Endothelial cell (in vitro differentiated cells): ENCODE measurements at regions not wholly inside any gene's neighbourhood (a gene's known extent, or its start where the extent isn't known, plus 50 kb on each side); places are given as distances from the start of the nearest gene placed in this dataset.

Source experiments
- DNase-seq: peaks from one replicate; pipeline ENCODE4 v3.0.0; 2021; ENCODE audit warnings: low spot score
- H3K27ac Mint-ChIP-seq: one replicate; pipeline ENCODE4 v1.8.0; 2021; ENCODE audit warnings: mixed read lengths, inconsistent platforms; ENCODE audit not compliant: unreplicated experiment
- H3K27me3 Mint-ChIP-seq: one replicate; pipeline ENCODE4 v1.8.0; 2021; ENCODE audit warnings: mild to moderate bottlenecking, moderate library complexity, mixed read lengths, inconsistent platforms; ENCODE audit not compliant: unreplicated experiment
- H3K36me3 Mint-ChIP-seq: one replicate; pipeline ENCODE4 v1.8.0; 2021; ENCODE audit warnings: mild to moderate bottlenecking, low read depth, mixed read lengths, inconsistent platforms; ENCODE audit not compliant: unreplicated experiment
- H3K4me1 Mint-ChIP-seq: one replicate; pipeline ENCODE4 v1.8.0; 2021; ENCODE audit warnings: mild to moderate bottlenecking, mixed read lengths, inconsistent platforms; ENCODE audit not compliant: unreplicated experiment
- H3K4me3 Mint-ChIP-seq: one replicate; pipeline ENCODE4 v1.8.0; 2021; ENCODE audit warnings: mild to moderate bottlenecking, mixed read lengths, inconsistent platforms; ENCODE audit not compliant: unreplicated experiment
- H3K9me3 Mint-ChIP-seq: one replicate; pipeline ENCODE4 v1.8.0; 2021; ENCODE audit warnings: mixed read lengths, inconsistent platforms; ENCODE audit not compliant: unreplicated experiment
- CTCF ChIP-seq: fragments of 200-600 bp; sonication (generic); IDR thresholded peaks from one replicate; pipeline ENCODE4 v1.5.0; 2021; ENCODE audit warnings: antibody characterized with exemption; ENCODE audit not compliant: unreplicated experiment

- H3K9me3 Mint-ChIP-seq = no peaks in the 10 kb centered on the region
- H3K4me1 Mint-ChIP-seq = no peaks in the 10 kb centered on the region
- H3K27me3 Mint-ChIP-seq = no peaks in the 10 kb centered on the region
- H3K4me3 Mint-ChIP-seq = no peak overlapping the region
- no peak for DNase-seq
- H3K27ac Mint-ChIP-seq = no peak overlapping the region
- no peaks in the 10 kb centered on the region for H3K36me3 Mint-ChIP-seq
- TF ChIP-seq CTCF = no peak
These were observed 207.3 kb upstream of the NR4A3 start for GRCh38 chr9:99614341-99614740.

- no peaks in the 10 kb centered on the region for H3K36me3 Mint-ChIP-seq
- TF ChIP-seq CTCF = no peak
- H3K9me3 Mint-ChIP-seq = no peaks in the 10 kb centered on the region
- H3K27ac Mint-ChIP-seq = no peak overlapping the region
- no peak overlapping the region for H3K4me3 Mint-ChIP-seq
- H3K27me3 Mint-ChIP-seq = no peaks in the 10 kb centered on the region
- H3K4me1 Mint-ChIP-seq = no peaks in the 10 kb centered on the region
- no peak for DNase-seq
These were observed 200.6 kb upstream of the NR4A3 start for GRCh38 chr9:99621040-99621439.

- no peak overlapping the region for H3K27ac Mint-ChIP-seq
- H3K36me3 Mint-ChIP-seq = no peaks in the 10 kb centered on the region
- TF ChIP-seq CTCF = no peak
- no peaks in the 10 kb centered on the region for H3K27me3 Mint-ChIP-seq
- no peaks in the 10 kb centered on the region for H3K4me1 Mint-ChIP-seq
- H3K4me3 Mint-ChIP-seq = no peak overlapping the region
- DNase-seq = no peak
- H3K9me3 Mint-ChIP-seq = no peaks in the 10 kb centered on the region
These were observed 199.0 kb upstream of the NR4A3 start for GRCh38 chr9:99622679-99623078.

GRCh38 chr9:99623780-99624364, 197.8 kb upstream of the NR4A3 start:
- Mint-ChIP-seq H3K4me3 (no peak overlapping the region), H3K4me1 (no peaks in the 10 kb centered on the region), H3K36me3 (no peaks in the 10 kb centered on the region), H3K27ac (no peak overlapping the region), H3K27me3 (no peaks in the 10 kb centered on the region), H3K9me3 (no peaks in the 10 kb centered on the region)
- DNase-seq = no peak
- no peak for TF ChIP-seq CTCF

GRCh38 chr9:99624499-99625233, 197.0 kb upstream of the NR4A3 start:
- DNase-seq = no peak
- H3K27me3 Mint-ChIP-seq = no peaks in the 10 kb centered on the region
- H3K4me3 Mint-ChIP-seq = no peak overlapping the region
- H3K36me3 Mint-ChIP-seq = no peaks in the 10 kb centered on the region
- no peaks in the 10 kb centered on the region for H3K4me1 Mint-ChIP-seq
- no peaks in the 10 kb centered on the region for H3K9me3 Mint-ChIP-seq
- TF ChIP-seq CTCF = no peak
- no peak overlapping the region for H3K27ac Mint-ChIP-seq
